ENCODE measurements at regions not wholly inside any gene's neighbourhood (a gene's known extent, or its start where the extent isn't known, plus 50 kb on each side); places are given as distances from the start of the nearest gene placed in this dataset.

- DNase-seq (no peak), ATAC-seq (ENCODE audit: low FRiP score) (no peak)
- H3K4me1 ChIP-seq (ENCODE audit: control insufficient read depth in 1 of 2, insufficient read depth in 2 of 2, low read length in 2 of 2) = no peaks in the 10 kb centered on the region
- no peak overlapping the region for H3K27ac ChIP-seq (ENCODE audit: low read depth in 1 of 2, low read length in 2 of 2)
- no peaks in the 10 kb centered on the region for H3K9me3 ChIP-seq (ENCODE audit: control insufficient read depth, low read length)
- 81 to 87% methylated on average over 3 of the region's 3 CpGs for WGBS, 2 donors
- H3K27me3 ChIP-seq (ENCODE audit: control insufficient read depth in 1 of 2, insufficient read depth in 2 of 2, low read length in 1 of 2) = no peaks in the 10 kb centered on the region
- no peaks in the 10 kb centered on the region for H3K36me3 ChIP-seq (ENCODE audit: control insufficient read depth in 1 of 2, insufficient read depth in 2 of 2, low read length in 1 of 2)
- intact Hi-C loops (cut with DNase I) = no loop called here
- H3K4me3 ChIP-seq (ENCODE audit: low read length in 2 of 2) = no peak overlapping the region
These were observed 143.0 kb downstream of the BUB3 start for GRCh38 chr10:123297175-123297574.

- no peak overlapping the region for H3K27ac ChIP-seq (ENCODE audit: low read depth in 1 of 2, low read length in 2 of 2)
- no peaks in the 10 kb centered on the region for H3K9me3 ChIP-seq (ENCODE audit: control insufficient read depth, low read length)
- 93 to 95% methylated on average over 5 of the region's 5 CpGs for WGBS, 2 donors
- DNase-seq (no peak), ATAC-seq (ENCODE audit: low FRiP score) (no peak)
- no peaks in the 10 kb centered on the region for H3K4me1 ChIP-seq (ENCODE audit: control insufficient read depth in 1 of 2, insufficient read depth in 2 of 2, low read length in 2 of 2)
- no peaks in the 10 kb centered on the region for H3K27me3 ChIP-seq (ENCODE audit: control insufficient read depth in 1 of 2, insufficient read depth in 2 of 2, low read length in 1 of 2)
- H3K36me3 ChIP-seq (ENCODE audit: control insufficient read depth in 1 of 2, insufficient read depth in 2 of 2, low read length in 1 of 2) = no peaks in the 10 kb centered on the region
- H3K4me3 ChIP-seq (ENCODE audit: low read length in 2 of 2) = no peak overlapping the region
- intact Hi-C loops (cut with DNase I) = no loop called here
These were observed 144.4 kb downstream of the BUB3 start for GRCh38 chr10:123298583-123298982.

GRCh38 chr10:123299598-123299997 is 145.4 kb downstream of the BUB3 start:
- no peaks in the 10 kb centered on the region for H3K36me3 ChIP-seq (ENCODE audit: control insufficient read depth in 1 of 2, insufficient read depth in 2 of 2, low read length in 1 of 2)
- no peak overlapping the region for H3K4me3 ChIP-seq (ENCODE audit: low read length in 2 of 2)
- intact Hi-C loops (cut with DNase I) = no loop called here
- H3K9me3 ChIP-seq (ENCODE audit: control insufficient read depth, low read length) = no peaks in the 10 kb centered on the region
- no peak overlapping the region for H3K27ac ChIP-seq (ENCODE audit: low read depth in 1 of 2, low read length in 2 of 2)
- H3K4me1 ChIP-seq (ENCODE audit: control insufficient read depth in 1 of 2, insufficient read depth in 2 of 2, low read length in 2 of 2) = no peaks in the 10 kb centered on the region
- H3K27me3 ChIP-seq (ENCODE audit: control insufficient read depth in 1 of 2, insufficient read depth in 2 of 2, low read length in 1 of 2) = no peaks in the 10 kb centered on the region
- ATAC-seq (ENCODE audit: low FRiP score) (no peak), DNase-seq (no peak)
- WGBS, 2 donors = 76 to 82% methylated on average over 6 of the region's 6 CpGs

- no peak overlapping the region for H3K27ac ChIP-seq (ENCODE audit: low read depth in 1 of 2, low read length in 2 of 2)
- H3K36me3 ChIP-seq (ENCODE audit: control insufficient read depth in 1 of 2, insufficient read depth in 2 of 2, low read length in 1 of 2) = no peaks in the 10 kb centered on the region
- H3K27me3 ChIP-seq (ENCODE audit: control insufficient read depth in 1 of 2, insufficient read depth in 2 of 2, low read length in 1 of 2) = no peaks in the 10 kb centered on the region
- H3K9me3 ChIP-seq (ENCODE audit: control insufficient read depth, low read length) = no peaks in the 10 kb centered on the region
- no peak overlapping the region for H3K4me3 ChIP-seq (ENCODE audit: low read length in 2 of 2)
- 41 to 50% methylated on average over 10 of the region's 10 CpGs for WGBS, 2 donors
- intact Hi-C loops (cut with DNase I) = no loop called here
- no peak for DNase-seq
- ATAC-seq (ENCODE audit: low FRiP score) = no peak
- no peaks in the 10 kb centered on the region for H3K4me1 ChIP-seq (ENCODE audit: control insufficient read depth in 1 of 2, insufficient read depth in 2 of 2, low read length in 2 of 2)
These were observed 147.1 kb downstream of the BUB3 start for GRCh38 chr10:123301077-123301857.

GRCh38 chr10:123303581-123304337 is 149.6 kb downstream of the BUB3 start:
- 45 to 58% methylated on average over 6 of the region's 6 CpGs for WGBS, 2 donors
- H3K36me3 ChIP-seq (ENCODE audit: control insufficient read depth in 1 of 2, insufficient read depth in 2 of 2, low read length in 1 of 2) = no peaks in the 10 kb centered on the region
- DNase-seq = no peak
- no peaks in the 10 kb centered on the region for H3K27me3 ChIP-seq (ENCODE audit: control insufficient read depth in 1 of 2, insufficient read depth in 2 of 2, low read length in 1 of 2)
- H3K4me3 ChIP-seq (ENCODE audit: low read length in 2 of 2) = no peak overlapping the region
- no peaks in the 10 kb centered on the region for H3K9me3 ChIP-seq (ENCODE audit: control insufficient read depth, low read length)
- no peaks in the 10 kb centered on the region for H3K4me1 ChIP-seq (ENCODE audit: control insufficient read depth in 1 of 2, insufficient read depth in 2 of 2, low read length in 2 of 2)
- ATAC-seq (ENCODE audit: low FRiP score) = no peak
- intact Hi-C loops (cut with DNase I) = no loop called here
- no peak overlapping the region for H3K27ac ChIP-seq (ENCODE audit: low read depth in 1 of 2, low read length in 2 of 2)

GRCh38 chr10:123305671-123306070 is 151.5 kb downstream of the BUB3 start:
- intact Hi-C loops (cut with DNase I) = no loop called here

GRCh38 chr10:123306290-123306689 is 152.1 kb downstream of the BUB3 start:
- no peaks in the 10 kb centered on the region for H3K36me3 ChIP-seq (ENCODE audit: control insufficient read depth in 1 of 2, insufficient read depth in 2 of 2, low read length in 1 of 2)
- no peak overlapping the region for H3K27ac ChIP-seq (ENCODE audit: low read depth in 1 of 2, low read length in 2 of 2)
- intact Hi-C loops (cut with DNase I) = no loop called here
- no peaks in the 10 kb centered on the region for H3K9me3 ChIP-seq (ENCODE audit: control insufficient read depth, low read length)
- 85 to 87% methylated on average over 7 of the region's 7 CpGs for WGBS, 2 donors
- no peaks in the 10 kb centered on the region for H3K4me1 ChIP-seq (ENCODE audit: control insufficient read depth in 1 of 2, insufficient read depth in 2 of 2, low read length in 2 of 2)
- H3K27me3 ChIP-seq (ENCODE audit: control insufficient read depth in 1 of 2, insufficient read depth in 2 of 2, low read length in 1 of 2) = no peaks in the 10 kb centered on the region
- DNase-seq = no peak
- H3K4me3 ChIP-seq (ENCODE audit: low read length in 2 of 2) = no peak overlapping the region
- ATAC-seq (ENCODE audit: low FRiP score) = no peak

More at GRCh38 chr10:123305671-123306070, 151.5 kb downstream of the BUB3 start:
- Histone ChIP-seq H3K36me3 (ENCODE audit: control insufficient read depth in 1 of 2, insufficient read depth in 2 of 2, low read length in 1 of 2) (no peaks in the 10 kb centered on the region), H3K4me1 (ENCODE audit: control insufficient read depth in 1 of 2, insufficient read depth in 2 of 2, low read length in 2 of 2) (no peaks in the 10 kb centered on the region), H3K27me3 (ENCODE audit: control insufficient read depth in 1 of 2, insufficient read depth in 2 of 2, low read length in 1 of 2) (no peaks in the 10 kb centered on the region), H3K4me3 (ENCODE audit: low read length in 2 of 2) (no peak overlapping the region), H3K9me3 (ENCODE audit: control insufficient read depth, low read length) (no peaks in the 10 kb centered on the region), H3K27ac (ENCODE audit: low read depth in 1 of 2, low read length in 2 of 2) (no peak overlapping the region)
- DNase-seq (no peak), ATAC-seq (ENCODE audit: low FRiP score) (no peak)

- peak; percentile 26 for ATAC-seq (ENCODE audit: low FRiP score)
- intact Hi-C loops (cut with DNase I) = no loop called here
- 34 to 48% methylated on average over 6 of the region's 6 CpGs for WGBS, 2 donors
- Histone ChIP-seq H3K9me3 (ENCODE audit: control insufficient read depth, low read length) (no peaks in the 10 kb centered on the region), H3K36me3 (ENCODE audit: control insufficient read depth in 1 of 2, insufficient read depth in 2 of 2, low read length in 1 of 2) (no peaks in the 10 kb centered on the region), H3K4me1 (ENCODE audit: control insufficient read depth in 1 of 2, insufficient read depth in 2 of 2, low read length in 2 of 2) (no peaks in the 10 kb centered on the region), H3K27me3 (ENCODE audit: control insufficient read depth in 1 of 2, insufficient read depth in 2 of 2, low read length in 1 of 2) (no peaks in the 10 kb centered on the region), H3K27ac (ENCODE audit: low read depth in 1 of 2, low read length in 2 of 2) (no peak overlapping the region), H3K4me3 (ENCODE audit: low read length in 2 of 2) (no peak overlapping the region)
- no peak for DNase-seq
These were observed 155.5 kb downstream of the BUB3 start for GRCh38 chr10:123309731-123310130.

GRCh38 chr10:123316776-123317175 is 162.6 kb downstream of the BUB3 start:
- no peaks in the 10 kb centered on the region for H3K36me3 ChIP-seq (ENCODE audit: control insufficient read depth in 1 of 2, insufficient read depth in 2 of 2, low read length in 1 of 2)
- H3K4me3 ChIP-seq (ENCODE audit: low read length in 2 of 2) = no peak overlapping the region
- H3K27ac ChIP-seq (ENCODE audit: low read depth in 1 of 2, low read length in 2 of 2) = no peak overlapping the region
- no peaks in the 10 kb centered on the region for H3K4me1 ChIP-seq (ENCODE audit: control insufficient read depth in 1 of 2, insufficient read depth in 2 of 2, low read length in 2 of 2)
- no peaks in the 10 kb centered on the region for H3K9me3 ChIP-seq (ENCODE audit: control insufficient read depth, low read length)
- 94 to 100% methylated on average over 1 of the region's 1 CpG for WGBS, 2 donors
- H3K27me3 ChIP-seq (ENCODE audit: control insufficient read depth in 1 of 2, insufficient read depth in 2 of 2, low read length in 1 of 2) = no peaks in the 10 kb centered on the region
- intact Hi-C loops (cut with DNase I) = no loop called here
- DNase-seq (no peak), ATAC-seq (ENCODE audit: low FRiP score) (no peak)
